ENCODE measurements at regions not wholly inside any gene's neighbourhood (a gene's known extent, or its start where the extent isn't known, plus 50 kb on each side); places are given as distances from the start of the nearest gene placed in this dataset.
"Not testable (repeated sequence)": the region's sequence is repeated elsewhere in the genome, so short reads cannot be mapped to it uniquely, and the experiment has no call there.

DNA sequence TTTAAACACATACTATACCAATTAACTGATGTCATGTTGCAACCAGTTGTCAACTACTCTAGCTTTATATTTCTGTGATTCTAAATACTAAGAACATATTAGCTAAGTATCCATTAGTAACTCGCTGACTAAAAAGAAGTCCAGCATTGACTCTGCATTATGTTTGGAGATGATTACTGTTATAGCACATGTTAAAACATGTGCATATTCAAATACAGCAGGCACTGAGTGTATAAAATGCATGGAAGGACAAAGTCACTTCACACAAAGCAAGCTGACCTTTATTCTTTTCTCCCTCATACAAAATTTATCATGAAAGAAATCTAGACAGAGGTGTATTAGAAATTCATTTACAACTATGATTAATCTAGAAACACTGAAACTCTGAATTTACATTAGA lies 159.3 kb downstream of the AVL9 start:
- TF ChIP-seq, protein P1, sequence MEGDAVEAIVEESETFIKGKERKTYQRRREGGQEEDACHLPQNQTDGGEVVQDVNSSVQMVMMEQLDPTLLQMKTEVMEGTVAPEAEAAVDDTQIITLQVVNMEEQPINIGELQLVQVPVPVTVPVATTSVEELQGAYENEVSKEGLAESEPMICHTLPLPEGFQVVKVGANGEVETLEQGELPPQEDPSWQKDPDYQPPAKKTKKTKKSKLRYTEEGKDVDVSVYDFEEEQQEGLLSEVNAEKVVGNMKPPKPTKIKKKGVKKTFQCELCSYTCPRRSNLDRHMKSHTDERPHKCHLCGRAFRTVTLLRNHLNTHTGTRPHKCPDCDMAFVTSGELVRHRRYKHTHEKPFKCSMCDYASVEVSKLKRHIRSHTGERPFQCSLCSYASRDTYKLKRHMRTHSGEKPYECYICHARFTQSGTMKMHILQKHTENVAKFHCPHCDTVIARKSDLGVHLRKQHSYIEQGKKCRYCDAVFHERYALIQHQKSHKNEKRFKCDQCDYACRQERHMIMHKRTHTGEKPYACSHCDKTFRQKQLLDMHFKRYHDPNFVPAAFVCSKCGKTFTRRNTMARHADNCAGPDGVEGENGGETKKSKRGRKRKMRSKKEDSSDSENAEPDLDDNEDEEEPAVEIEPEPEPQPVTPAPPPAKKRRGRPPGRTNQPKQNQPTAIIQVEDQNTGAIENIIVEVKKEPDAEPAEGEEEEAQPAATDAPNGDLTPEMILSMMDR (IDR thresholded peaks at IDR 0.05; ENCODE audit: low read length): not testable (repeated sequence)
- TF ChIP-seq EZH2 (IDR thresholded peaks at IDR 0.05; ENCODE audit: borderline replicate concordance, low read length): not testable (repeated sequence)
